Activated CD8-positive, alpha-beta memory T cell treated with anti-CD3 and anti-CD28 coated beads for 1 hour (primary cell): ENCODE measurements at regions not wholly inside any gene's neighbourhood (a gene's known extent, or its start where the extent isn't known, plus 50 kb on each side); places are given as distances from the start of the nearest gene placed in this dataset.

Experiments
- DNase-seq, 2 donors: peaks; one replicate each; pipeline ENCODE4 v3.0.0-alpha.2; 2020; ENCODE audit warnings: low read depth in 1 of 2; ENCODE audit errors: extremely low read depth in 1 of 2

- no peak for DNase-seq
These were observed 99.6 kb upstream of the CACNA1E start for GRCh38 chr1:181383695-181384094.

DNA sequence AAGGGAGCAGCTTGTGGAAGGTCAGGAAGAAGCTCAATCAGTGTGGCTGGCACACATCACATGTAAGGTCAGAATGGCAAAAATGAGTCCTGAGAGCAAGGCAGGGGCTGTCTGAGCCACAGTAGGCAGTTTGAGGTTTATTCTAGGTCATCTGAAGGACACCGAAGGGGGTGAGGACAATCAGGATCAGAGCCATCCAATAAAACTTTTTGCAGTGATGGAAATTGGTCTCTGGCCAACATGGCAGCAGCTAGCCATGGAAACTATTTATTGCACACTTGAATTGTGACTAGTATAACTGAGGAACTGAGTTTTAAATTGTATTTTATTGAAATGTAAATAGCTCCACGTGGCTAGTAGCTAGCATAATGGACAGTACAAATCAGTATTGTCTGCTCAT lies 97.0 kb upstream of the CACNA1E start:
- no peak for DNase-seq

DNA sequence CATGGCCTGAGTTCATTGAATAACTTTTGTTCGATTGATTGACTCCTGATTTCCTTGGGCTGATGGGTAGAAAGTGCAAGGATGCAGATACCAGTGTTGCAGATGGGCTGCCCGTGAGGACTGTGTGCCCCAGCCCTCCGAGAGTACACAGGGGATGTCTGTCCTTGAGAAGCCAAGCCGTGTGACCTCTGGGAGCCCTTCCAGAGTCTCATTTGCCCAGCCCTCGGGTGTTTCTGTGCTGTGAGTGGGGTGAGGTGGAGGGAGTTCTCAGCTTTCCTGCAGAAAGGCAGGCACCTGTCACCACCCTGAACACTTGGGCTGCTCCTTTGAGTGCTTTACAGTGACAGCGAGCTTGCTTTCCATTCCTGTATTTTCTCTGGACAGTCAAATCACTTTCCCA lies 96.4 kb upstream of the CACNA1E start:
- no peak for DNase-seq

DNA sequence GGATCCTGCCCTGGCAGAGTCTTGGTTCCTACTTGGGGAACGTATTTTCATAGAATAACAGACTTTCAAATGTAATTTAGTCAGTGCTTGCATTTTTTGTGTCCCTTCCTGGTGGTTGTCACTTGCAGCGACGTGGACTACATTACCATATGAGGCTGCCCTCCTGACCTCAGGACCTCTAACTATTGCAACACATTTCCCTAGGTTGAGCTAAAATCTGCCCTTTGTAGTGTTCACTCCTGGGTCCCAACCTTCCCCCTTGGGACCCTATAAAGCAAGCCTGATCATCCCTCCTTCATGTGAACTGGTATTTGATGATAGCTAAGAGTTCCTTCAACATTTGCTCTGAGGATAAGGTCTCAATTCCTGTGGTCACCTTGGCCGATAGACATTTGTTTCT lies 95.6 kb upstream of the CACNA1E start:
- no peak for DNase-seq

GRCh38 chr1:181390410-181391077 lies 92.8 kb upstream of the CACNA1E start:
- DNase-seq, result no peak

DNA sequence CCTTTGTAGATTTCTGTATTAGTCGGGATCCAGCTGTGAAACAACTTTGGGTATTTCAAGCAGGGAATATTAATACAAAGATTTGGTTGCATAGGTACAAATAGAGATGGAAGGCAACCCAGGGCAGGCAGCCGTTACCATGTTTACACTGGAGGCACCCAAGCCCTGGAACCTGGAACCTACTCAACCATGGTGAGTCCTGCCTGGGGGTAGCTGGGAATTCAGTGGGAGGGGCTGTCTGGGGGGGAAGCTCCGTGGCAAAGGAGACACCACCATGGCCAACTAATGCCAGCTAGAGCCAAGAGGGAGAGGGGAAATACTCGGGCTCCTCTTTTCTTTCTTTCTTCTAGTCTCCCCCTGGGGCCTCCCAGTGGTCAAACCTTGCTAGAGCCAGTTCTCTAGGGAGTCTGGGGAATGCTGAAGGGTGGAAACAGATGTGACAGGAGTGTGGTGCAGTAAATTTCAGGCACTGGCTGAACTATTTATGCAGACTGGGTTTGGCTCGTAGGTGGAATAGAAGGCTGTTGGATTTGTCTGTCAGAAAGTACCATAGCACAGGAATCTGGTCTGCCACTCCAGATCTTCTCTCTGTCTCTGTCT lies 91.9 kb upstream of the CACNA1E start:
- no peak for DNase-seq

- no peak for DNase-seq
These were observed 91.2 kb upstream of the CACNA1E start for GRCh38 chr1:181392133-181392532.

- no peak for DNase-seq
These were observed 90.6 kb upstream of the CACNA1E start for GRCh38 chr1:181392613-181393220.

DNA sequence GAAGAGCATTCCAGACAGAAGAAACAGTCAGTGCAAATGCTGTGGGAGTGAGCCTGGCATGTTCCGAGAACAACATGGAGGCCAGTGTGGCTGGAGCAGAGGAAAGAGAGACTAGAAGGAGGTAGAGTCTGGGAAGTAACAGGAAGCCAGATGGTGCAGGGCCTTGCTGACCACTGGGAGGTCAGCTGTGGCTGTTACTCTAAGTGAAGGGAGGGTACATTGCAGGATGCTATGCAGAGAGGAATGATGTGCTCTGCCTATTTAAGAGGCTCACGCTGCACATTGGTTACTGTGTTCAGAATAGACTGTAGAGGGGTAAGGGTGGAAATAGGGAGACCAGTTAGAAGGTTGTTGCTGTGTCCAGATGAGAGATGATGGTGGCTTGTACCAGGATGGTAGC lies 88.6 kb upstream of the CACNA1E start:
- DNase-seq, result no peak

DNA sequence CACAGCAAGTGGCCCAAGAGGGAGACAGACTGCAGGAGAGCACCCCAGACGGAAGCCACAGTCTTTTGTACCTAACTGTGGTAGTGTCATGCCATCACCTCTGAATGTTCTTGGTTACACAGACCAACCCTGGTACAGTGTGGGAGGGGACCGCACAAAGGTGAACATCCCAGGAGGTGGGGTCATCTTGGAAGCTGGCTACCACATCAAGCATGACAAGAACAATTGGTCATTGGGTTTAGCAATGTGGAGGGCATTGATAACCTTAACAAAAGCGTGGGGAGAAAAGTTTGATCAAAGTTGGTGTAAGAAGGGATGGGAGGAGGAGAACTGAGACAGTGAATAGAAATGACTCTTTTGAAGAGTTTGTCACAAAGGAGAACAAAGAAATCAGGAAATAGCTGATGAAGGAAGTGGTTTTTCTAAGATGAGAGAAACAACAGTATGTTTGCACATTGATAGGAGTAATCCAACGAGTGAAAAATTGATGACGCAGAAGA lies 87.1 kb upstream of the CACNA1E start:
- no peak for DNase-seq

DNA sequence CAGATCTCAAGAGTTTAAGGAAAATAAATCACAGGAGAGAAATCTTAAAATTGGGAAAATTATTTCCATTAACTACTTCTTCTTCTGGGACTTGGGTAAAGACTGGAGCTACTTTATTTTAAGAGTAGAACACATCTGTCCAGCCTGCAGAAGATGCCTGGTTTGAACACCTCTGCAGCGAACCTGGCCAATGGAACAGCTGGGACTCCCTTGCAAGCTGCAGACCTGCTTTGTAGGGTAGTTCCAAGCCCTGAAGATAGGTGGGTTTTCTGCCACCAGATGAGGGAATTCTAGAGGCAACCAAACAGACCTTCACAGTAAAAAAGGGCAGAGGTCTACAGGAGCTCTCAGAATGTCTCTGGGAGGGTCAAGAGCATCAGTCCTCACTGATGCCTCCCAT lies 86.5 kb upstream of the CACNA1E start:
- DNase-seq, result no peak

- DNase-seq, result no peak
These were observed 85.5 kb upstream of the CACNA1E start for GRCh38 chr1:181397845-181398244.

DNA sequence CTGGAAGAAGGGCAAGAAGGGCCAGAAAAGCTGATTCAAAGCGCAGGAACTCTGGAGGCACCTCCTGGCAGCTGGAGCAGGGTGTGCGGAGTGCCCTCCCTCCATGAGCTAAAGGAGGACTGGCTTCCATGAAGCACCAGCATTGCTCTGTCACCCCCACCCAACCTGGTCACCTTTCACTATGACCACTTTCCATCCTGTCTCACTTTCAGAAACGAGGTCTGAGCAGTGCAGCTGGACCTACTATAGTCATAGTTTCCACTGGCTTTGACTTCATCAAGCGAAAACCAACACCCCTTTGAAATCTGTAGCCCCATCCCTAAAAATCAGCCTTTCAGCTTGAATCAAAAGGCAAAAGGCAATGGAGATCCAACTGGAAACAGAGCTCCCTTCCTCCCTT lies 84.8 kb upstream of the CACNA1E start:
- no peak for DNase-seq

DNA sequence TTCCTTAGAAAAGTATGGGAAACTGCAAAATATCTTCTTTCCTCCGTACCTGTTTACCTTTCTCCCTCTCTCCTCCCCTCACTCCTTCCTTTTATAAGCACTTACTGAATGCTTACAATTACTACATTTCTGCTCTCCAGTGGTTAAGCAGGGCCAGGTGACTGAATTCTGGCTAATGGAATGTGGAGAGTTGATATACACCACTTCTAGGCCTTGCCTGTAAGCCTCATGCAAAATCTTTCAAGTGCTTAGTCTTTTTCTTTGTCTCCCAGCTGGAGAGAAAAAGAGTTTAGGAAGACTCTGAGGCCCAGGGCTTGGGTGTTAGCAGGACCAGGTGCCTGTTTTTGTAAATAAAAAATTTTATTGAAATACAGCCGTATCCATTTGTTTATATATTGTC lies 77.7 kb upstream of the CACNA1E start:
- no peak for DNase-seq

DNA sequence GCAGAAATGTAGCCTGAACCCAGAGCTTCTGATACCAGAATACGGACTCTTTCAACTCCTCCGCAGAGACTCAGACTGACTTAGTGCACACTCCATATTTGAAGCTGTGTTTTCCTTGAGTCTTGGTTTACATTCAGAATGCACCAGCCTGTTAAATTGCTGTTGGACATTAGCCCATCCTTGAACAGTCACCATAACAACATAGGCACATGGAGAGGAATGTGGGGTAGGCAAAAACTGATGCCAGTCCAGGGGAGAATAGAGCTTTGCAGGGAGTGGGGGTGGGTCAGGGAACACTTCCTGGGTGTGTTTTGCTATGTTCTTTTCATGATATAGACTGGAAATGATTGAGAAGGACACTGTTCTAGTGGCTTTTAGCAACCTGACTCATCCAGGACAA lies 76.3 kb upstream of the CACNA1E start:
- no peak for DNase-seq

DNA sequence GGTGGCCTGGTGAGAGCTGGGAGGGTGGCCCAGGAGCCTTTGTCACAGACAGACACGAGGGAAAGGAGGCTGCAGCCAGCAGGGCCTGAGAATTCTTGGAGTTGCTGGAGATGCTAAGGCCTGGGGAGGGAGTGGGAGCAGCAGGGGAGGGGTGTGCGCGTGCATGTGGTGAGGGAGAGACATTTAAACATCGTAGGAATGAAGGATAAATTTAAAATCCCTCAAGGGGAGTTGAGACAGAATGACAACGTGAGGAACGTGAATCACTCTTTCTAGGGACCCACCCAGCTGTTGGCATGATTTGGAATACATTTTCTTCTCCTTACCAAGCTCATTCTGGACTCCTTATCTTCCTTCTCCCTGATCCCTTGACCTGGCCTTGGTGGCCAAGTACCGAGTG lies 73.3 kb upstream of the CACNA1E start:
- no peak for DNase-seq

DNA sequence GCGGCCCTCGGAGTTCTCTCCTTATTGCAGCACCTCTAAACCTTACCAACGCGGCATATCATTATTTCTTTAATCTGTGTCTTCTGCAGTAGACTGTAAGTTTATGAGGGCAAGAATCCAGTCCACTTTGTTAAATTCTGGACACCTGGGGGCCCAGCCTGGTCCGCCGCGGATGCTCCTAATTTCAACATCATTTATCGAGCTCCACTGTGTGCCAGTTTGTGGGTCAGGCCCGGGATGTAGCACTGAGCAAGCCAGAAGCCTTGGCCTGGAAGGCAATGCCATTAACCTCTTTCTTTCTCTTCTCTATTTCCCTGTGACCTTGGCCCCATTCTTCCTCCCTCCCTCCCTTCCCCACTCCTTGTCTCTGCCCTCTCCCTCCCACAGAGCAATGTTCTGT lies 70.6 kb upstream of the CACNA1E start:
- DNase-seq, result no peak

GRCh38 chr1:181413195-181413815 lies 70.0 kb upstream of the CACNA1E start:
- DNase-seq, result no peak

DNA sequence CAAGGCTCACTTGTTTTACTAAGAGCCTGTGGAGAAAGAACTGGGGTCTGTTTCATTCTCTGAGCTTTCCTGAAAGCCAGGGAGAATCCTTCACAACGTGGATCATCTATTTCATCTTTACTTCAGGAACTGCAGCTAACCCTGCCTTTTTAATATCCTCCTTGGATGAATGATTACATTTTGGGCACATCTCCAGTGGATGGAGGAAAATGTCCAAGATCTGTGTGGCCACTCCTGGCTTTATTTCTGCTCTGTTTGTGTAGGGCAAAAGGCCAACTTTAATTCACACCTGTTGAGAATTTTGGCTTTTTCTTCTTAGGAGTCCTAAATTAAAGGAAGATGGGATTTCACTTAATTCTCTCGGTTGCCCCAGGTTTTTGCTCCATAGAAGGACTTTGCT lies 69.5 kb upstream of the CACNA1E start:
- DNase-seq, result no peak

GRCh38 chr1:181416268-181416860 lies 67.0 kb upstream of the CACNA1E start:
- DNase-seq, result no peak

DNA sequence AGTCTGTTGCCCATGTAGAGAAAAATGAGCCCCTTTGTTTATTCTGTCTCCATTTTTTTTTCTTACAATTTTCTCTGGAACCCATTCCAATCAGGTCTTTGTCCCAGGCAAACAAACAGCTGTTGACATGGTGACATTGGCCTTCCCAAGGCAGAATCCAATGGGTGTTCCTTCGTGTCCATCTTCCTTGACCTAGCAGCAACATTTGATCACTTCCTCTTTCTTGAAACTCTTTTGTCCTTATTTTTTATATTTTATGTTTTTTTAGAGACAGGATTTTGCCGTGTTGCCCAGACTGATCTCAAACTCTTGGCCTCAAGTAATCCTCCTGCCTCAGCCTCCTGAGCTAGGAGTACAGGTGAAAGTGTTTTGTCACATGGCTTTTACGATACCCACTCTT lies 65.4 kb upstream of the CACNA1E start:
- no peak for DNase-seq
